ENCODE measurements at regions not wholly inside any gene's neighbourhood (a gene's known extent, or its start where the extent isn't known, plus 50 kb on each side); places are given as distances from the start of the nearest gene placed in this dataset.

DNA sequence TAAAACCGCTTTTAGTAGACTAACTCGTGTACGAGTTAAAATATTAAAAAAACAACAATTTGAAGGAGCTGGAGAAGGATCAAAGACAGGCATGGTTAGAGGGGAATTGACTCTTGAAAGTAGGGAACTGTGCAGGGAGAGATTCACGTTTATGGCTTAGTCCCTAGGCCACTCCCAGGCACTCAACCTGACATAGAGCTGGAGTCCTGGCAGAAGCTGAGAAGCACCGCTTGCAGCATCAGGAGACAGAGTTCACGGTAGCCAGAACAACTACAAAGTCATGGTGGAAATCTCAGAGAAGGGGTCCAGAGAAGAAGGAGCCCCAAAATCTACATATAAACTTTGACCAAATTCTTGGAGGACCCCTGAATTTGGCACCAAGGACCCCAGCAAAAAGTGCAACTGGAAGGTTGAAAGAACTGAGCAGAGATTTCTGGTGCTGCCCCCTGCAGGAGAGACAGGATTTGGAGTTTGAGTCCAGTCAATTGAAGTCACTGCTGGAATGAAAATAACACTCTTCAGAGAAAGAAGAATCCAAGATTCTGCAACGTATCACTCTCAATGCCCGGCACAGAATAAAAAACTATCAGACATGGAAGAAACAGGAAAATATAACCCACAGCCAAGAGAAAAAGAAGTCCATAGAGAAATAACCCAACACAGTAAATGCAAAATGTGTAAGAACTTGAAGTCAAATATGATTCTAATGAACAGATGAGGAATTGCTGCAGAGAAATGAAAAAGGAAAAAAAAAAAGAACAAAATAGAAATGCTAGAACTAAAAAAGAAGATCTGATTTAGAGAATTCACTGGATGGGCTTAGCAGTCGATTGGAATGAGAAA is 493.3 kb upstream of the PODXL start:
- Histone ChIP-seq H3K4me2 (ENCODE audit: low read depth, low read length, poor library complexity, severe bottlenecking) (no peak overlapping the region), H4K20me1 (ENCODE audit: insufficient read depth, low read length, poor library complexity, severe bottlenecking) (no peaks in the 10 kb centered on the region), H3F3A (ENCODE audit: low read depth) (no peaks in the 10 kb centered on the region), H3K9me2 (replicated peaks; ENCODE audit: low read depth, low read length) (no peaks in the 10 kb centered on the region), H3K79me2 (ENCODE audit: insufficient read depth, low read length) (no peaks in the 10 kb centered on the region), H3K4me1 (ENCODE audit: insufficient read depth, low read length, poor library complexity, severe bottlenecking) (no peaks in the 10 kb centered on the region), H2AFZ (ENCODE audit: low read length) (no peak overlapping the region), H3K4me3 (ENCODE audit: low read length, poor library complexity, severe bottlenecking) (no peak overlapping the region), H3K36me3 (ENCODE audit: insufficient read depth, low read length) (no peaks in the 10 kb centered on the region), H3K27me3 (ENCODE audit: insufficient read depth, low read length, poor library complexity, severe bottlenecking) (no peaks in the 10 kb centered on the region), H3K9me3 (ENCODE audit: insufficient read depth, low read depth, low read length) (no peaks in the 10 kb centered on the region), H3K9ac (ENCODE audit: low read depth, low read length, poor library complexity, severe bottlenecking) (no peak overlapping the region)
- TF ChIP-seq, protein P1, sequence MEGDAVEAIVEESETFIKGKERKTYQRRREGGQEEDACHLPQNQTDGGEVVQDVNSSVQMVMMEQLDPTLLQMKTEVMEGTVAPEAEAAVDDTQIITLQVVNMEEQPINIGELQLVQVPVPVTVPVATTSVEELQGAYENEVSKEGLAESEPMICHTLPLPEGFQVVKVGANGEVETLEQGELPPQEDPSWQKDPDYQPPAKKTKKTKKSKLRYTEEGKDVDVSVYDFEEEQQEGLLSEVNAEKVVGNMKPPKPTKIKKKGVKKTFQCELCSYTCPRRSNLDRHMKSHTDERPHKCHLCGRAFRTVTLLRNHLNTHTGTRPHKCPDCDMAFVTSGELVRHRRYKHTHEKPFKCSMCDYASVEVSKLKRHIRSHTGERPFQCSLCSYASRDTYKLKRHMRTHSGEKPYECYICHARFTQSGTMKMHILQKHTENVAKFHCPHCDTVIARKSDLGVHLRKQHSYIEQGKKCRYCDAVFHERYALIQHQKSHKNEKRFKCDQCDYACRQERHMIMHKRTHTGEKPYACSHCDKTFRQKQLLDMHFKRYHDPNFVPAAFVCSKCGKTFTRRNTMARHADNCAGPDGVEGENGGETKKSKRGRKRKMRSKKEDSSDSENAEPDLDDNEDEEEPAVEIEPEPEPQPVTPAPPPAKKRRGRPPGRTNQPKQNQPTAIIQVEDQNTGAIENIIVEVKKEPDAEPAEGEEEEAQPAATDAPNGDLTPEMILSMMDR (conservative IDR thresholded peaks at IDR 0.05; ENCODE audit: low read length): peak; percentile 86
- no peak for TF ChIP-seq EZH2phosphoT487 (IDR thresholded peaks at IDR 0.05; ENCODE audit: borderline replicate concordance)

DNA sequence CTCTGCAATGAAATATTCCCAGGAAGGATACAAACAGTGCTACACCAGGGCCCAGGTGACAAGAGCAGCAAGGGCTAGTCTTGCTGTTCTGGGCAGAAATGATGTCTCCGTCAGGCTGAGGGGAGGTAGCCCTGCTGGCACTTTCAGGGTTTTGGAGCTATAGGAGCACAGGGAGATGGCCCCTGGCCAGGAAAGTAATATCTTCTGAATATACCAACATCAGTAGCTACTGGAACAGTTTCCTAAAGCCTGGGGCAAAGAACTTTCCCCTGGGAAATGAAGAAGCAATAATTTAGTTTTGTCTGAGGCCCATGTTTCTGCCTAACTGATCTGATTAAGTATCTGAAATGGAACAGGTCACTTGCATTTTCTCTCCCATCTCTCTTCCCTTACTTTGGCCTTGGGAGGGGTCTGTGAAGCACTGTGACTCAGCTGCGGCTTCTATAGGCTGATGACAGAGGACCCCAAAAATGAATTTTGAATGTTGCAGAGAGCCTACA is 489.1 kb upstream of the PODXL start:
- Histone ChIP-seq H3K9me3 (ENCODE audit: insufficient read depth, low read depth, low read length) (no peaks in the 10 kb centered on the region), H3K9ac (ENCODE audit: low read depth, low read length, poor library complexity, severe bottlenecking) (no peak overlapping the region), H4K20me1 (ENCODE audit: insufficient read depth, low read length, poor library complexity, severe bottlenecking) (no peaks in the 10 kb centered on the region), H3K27me3 (ENCODE audit: insufficient read depth, low read length, poor library complexity, severe bottlenecking) (no peaks in the 10 kb centered on the region), H2AFZ (ENCODE audit: low read length) (no peak overlapping the region), H3K4me1 (ENCODE audit: insufficient read depth, low read length, poor library complexity, severe bottlenecking) (no peaks in the 10 kb centered on the region), H3K79me2 (ENCODE audit: insufficient read depth, low read length) (no peaks in the 10 kb centered on the region), H3K36me3 (ENCODE audit: insufficient read depth, low read length) (no peaks in the 10 kb centered on the region), H3K4me2 (ENCODE audit: low read depth, low read length, poor library complexity, severe bottlenecking) (no peak overlapping the region), H3K9me2 (replicated peaks; ENCODE audit: low read depth, low read length) (no peaks in the 10 kb centered on the region), H3F3A (ENCODE audit: low read depth) (no peaks in the 10 kb centered on the region), H3K4me3 (ENCODE audit: low read length, poor library complexity, severe bottlenecking) (no peak overlapping the region)
- TF ChIP-seq, protein P1 (conservative IDR thresholded peaks at IDR 0.05; ENCODE audit: low read length): no peak
- TF ChIP-seq EZH2phosphoT487 (IDR thresholded peaks at IDR 0.05; ENCODE audit: borderline replicate concordance): no peak

DNA sequence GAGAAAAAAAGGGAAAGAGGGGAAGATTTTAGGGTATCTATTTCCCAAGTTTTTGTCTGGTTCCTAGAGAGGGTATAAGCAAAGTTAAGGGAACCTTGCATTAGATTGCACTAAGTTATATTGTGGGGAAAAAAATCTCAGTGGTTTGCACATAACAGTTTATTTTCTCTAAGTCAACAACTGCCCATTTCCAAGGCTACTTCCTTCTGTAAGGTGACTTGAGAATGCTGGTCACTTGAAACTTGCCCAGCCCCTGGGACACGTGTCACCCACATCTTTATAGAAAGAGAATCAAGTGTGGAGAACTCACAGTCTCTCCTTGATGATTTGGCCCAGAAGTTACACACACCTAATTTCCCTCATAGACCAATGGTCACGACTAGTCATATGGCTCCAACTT is 488.6 kb upstream of the PODXL start:
- Histone ChIP-seq H3K4me1 (ENCODE audit: insufficient read depth, low read length, poor library complexity, severe bottlenecking) (no peaks in the 10 kb centered on the region), H3K27me3 (ENCODE audit: insufficient read depth, low read length, poor library complexity, severe bottlenecking) (no peaks in the 10 kb centered on the region), H3K9me2 (replicated peaks; ENCODE audit: low read depth, low read length) (no peaks in the 10 kb centered on the region), H3K9me3 (ENCODE audit: insufficient read depth, low read depth, low read length) (no peaks in the 10 kb centered on the region), H3K9ac (ENCODE audit: low read depth, low read length, poor library complexity, severe bottlenecking) (no peak overlapping the region), H3F3A (ENCODE audit: low read depth) (no peaks in the 10 kb centered on the region), H3K79me2 (ENCODE audit: insufficient read depth, low read length) (no peaks in the 10 kb centered on the region), H3K4me3 (ENCODE audit: low read length, poor library complexity, severe bottlenecking) (no peak overlapping the region), H2AFZ (ENCODE audit: low read length) (no peak overlapping the region), H3K4me2 (ENCODE audit: low read depth, low read length, poor library complexity, severe bottlenecking) (no peak overlapping the region), H4K20me1 (ENCODE audit: insufficient read depth, low read length, poor library complexity, severe bottlenecking) (no peaks in the 10 kb centered on the region), H3K36me3 (ENCODE audit: insufficient read depth, low read length) (no peaks in the 10 kb centered on the region)
- TF ChIP-seq, protein P1 (conservative IDR thresholded peaks at IDR 0.05; ENCODE audit: low read length): no peak
- TF ChIP-seq EZH2phosphoT487 (IDR thresholded peaks at IDR 0.05; ENCODE audit: borderline replicate concordance): no peak
